Stimulated activated CD8-positive, alpha-beta memory T cell treated with anti-CD3 and anti-CD28 coated beads, Interleukin-7, amount 100 ng/mL, for 24 hours (primary cell): ENCODE measurements at regions not wholly inside any gene's neighbourhood (a gene's known extent, or its start where the extent isn't known, plus 50 kb on each side); places are given as distances from the start of the nearest gene placed in this dataset.
A peak's percentile ranks its signal among the peaks of the same experiment; 100 is the strongest.
"Not testable (repeated sequence)": the region's sequence is repeated elsewhere in the genome, so short reads cannot be mapped to it uniquely, and the experiment has no call there.

Source experiments
- DNase-seq: peaks from one replicate; pipeline ENCODE4 v3.0.0-alpha.2; 2020; ENCODE audit warnings: low read depth

GRCh38 chr20:25798174-25798993, 101.7 kb upstream of the ZNF337 start:
- DNase-seq = not testable (repeated sequence)

- DNase-seq = not testable (repeated sequence)
Measured at GRCh38 chr20:25797062-25797461, 100.4 kb upstream of the ZNF337 start.

DNA sequence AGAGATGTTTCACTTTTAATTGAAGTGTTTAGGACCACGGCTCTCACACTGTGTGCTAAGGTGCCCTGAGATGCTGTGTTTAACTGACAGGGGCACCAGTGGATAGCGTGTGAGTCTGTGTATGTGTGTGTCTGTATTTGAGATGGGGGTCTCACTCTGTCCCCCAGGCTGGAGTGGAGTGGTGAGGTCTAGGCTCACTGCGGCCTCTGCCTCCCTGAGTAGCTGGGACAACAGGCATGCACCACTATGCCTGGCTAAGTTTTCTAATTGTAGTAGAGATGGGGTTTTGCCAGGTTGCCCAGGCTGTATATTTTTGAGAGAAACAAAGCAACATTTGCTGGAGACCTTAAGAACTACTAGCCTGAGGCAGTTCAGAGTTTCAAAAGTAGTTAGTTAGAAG, 80.6 kb upstream of the ZNF337 start:
- not testable (repeated sequence) for DNase-seq

DNA sequence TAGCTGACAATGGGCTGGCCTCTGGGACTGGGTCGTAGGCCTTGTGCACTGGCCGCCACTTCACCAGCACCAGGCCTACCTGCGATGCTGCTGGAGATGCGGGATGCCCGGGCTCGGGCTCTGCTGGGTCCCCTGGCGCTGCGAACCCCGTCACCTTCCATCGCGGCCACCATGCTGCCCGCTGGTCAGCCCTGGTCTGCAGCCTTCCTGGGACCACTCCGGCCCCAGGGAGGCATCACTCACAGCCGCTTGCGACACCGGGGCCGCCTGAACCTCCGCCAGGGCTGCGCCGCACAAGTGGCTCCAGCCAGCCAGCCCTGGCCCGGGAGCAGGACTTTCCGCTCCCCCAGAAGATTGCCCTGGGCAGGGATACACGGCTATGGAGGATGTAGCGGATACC, 78.1 kb upstream of the ZNF337 start:
- not testable (repeated sequence) for DNase-seq

GRCh38 chr20:25774203-25774602, 77.5 kb upstream of the ZNF337 start:
- DNase-seq = not testable (repeated sequence)

- not testable (repeated sequence) for DNase-seq
Measured at GRCh38 chr20:25772437-25772836, 75.8 kb upstream of the ZNF337 start.

DNA sequence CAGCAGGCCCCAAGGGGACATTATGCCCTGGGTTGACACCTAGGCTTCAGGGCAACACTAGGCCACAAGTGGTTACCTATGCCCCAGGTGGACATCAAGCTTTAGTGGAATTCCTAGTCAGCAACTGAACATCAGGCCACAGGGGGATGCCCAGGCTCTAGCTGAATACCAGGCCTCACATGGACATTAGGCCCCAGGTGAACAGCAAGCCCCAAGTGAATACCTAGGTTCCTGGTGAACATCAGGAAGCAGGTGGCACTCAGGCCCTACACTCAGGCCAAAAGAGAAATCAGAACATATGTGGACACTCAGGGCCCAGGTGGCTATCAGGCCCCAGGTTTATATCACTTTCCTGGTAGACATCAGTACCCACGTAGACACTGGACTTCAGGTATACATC, 75.2 kb upstream of the ZNF337 start:
- not testable (repeated sequence) for DNase-seq

GRCh38 chr20:25761596-25761995, 64.9 kb upstream of the ZNF337 start:
- no peak for DNase-seq

DNA sequence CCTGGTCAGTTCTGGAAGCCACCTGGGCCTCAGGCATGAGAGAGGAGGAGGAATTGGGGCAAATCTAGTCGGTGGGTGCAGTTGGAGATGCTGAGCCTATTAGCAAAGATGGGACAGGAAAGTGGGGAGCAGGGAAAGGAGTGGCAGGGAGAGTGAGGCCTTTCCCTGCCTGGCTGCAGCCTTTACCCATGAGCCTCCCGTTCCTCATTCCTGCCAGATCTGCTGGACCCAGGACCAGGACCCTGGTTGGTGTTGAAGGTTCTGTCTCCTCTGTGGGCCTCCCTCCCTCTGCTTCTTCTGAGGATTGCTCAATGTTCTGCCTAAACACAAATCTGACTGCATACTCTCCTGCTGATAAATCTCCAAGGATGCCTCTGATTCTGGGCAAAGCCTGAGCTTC, 64.4 kb upstream of the ZNF337 start:
- not testable (repeated sequence) for DNase-seq

DNA sequence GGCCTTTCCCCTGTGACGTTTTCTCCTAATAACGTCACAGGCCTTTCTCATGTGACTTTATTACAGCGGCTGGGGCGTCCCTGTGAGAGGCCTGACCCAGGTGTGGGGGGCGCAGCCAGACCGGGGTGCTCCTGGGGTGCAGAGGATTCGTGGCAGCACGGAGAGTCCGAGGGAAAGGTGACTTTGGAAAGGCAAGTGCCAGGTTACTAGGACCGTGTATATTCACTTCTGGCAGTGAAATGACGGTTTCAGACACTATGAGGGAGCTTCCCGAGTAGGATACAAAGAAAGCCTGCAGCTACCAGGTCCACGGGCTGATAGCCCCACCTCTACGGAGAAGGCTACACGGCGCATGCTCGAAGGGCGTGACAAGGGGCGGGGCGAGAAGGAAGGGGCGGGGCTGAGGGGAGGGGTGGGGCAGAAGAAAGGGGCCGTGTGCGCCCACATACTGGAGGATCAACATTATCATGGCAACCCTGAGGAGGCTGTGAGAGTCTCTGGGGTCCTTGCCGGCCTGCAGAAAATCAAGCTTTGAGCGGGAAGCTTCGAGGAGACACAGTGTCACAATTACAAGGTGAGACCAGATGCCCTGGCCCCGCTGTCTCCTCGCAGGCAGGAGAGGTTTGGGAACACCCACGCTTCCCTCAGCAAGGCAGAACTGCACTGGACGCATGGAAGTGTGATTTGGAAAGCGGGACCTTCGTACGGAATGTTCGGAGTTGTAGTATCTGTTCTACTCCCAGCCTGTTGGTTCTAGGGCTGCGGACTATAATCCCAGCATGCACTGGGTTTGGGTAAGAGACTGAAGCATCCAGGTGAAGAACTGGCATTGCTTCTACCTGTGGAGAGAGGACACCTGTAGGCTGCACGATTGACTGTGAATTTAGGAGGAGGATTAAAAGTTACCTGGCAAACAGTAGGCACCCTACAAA, 54.4 kb upstream of the ZNF337 start:
- peak; percentile 22 for DNase-seq

GRCh38 chr20:25750220-25750764, 53.6 kb upstream of the ZNF337 start:
- DNase-seq = no peak

DNA sequence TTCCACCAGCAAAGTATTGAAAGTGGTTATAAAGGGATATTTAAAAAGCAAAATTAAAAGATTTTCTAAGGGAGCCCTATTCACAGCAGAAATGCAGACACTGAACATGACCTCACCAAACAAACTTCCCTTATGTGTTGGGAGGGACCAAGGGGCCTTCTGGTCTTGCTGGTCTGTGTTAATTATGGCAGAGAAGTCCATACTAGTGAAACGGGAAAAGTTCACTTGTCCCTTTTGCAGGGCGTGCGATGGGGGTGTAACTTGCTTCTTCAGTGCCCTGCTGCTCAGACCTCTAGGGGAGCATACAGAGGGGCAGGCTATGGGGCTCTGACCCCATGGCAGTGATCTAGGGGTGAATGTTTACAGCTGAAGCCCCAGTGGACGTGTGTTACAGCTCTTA, 53.0 kb upstream of the ZNF337 start:
- no peak for DNase-seq
